HepG2 (cell line): ENCODE measurements at regions not wholly inside any gene's neighbourhood (a gene's known extent, or its start where the extent isn't known, plus 50 kb on each side); places are given as distances from the start of the nearest gene placed in this dataset.

Experiments
- ATAC-seq: fragments of 200-7000 bp; cut with Tn5 transposase; 3 replicates; pipeline ENCODE4 v1.9.1; 2020; ENCODE audit warnings: mild to moderate bottlenecking, moderate library complexity
- BruUV-seq: library from RNA; stranded (reverse); fragments of 400-500 nt; replicated peaks from 2 replicates; lab custom pipeline; 2021; lab: Mats Ljungman, UMichigan
- CTCF ChIA-PET: fragments of 300-600 bp; formaldehyde crosslinking; extraction: SDS; loops from one replicate; lab custom pipeline; 2021; ENCODE audit warnings: low total read pairs, inconsistent platforms, low intra/inter-chr PET ratio; lab: Yijun Ruan, JAX
- POLR2A ChIA-PET: fragments of 350-600 bp; sonication (Branson Sonifier 250); formaldehyde crosslinking; loops from one replicate; lab custom pipeline; 2020; ENCODE audit warnings: antibody characterized with exemption, inconsistent platforms; lab: Yijun Ruan, JAX
- DNase-seq: peaks from one replicate; pipeline ENCODE4 v3.0.0-alpha.2; 2015; ENCODE audit warnings: low spot score
- FAIRE-seq: peaks from 3 replicates; lab custom pipeline; 2011; peaks lifted over from hg19 to GRCh38; lab: Jason Lieb, UNC
- H2AFZ ChIP-seq: one replicate; pipeline ENCODE4 v1.6.1; 2011; ENCODE audit warnings: low read length, inconsistent platforms
- H3K27ac ChIP-seq: fragments of 300-600 bp; 3 replicates; pipeline ENCODE4 v1.8.0; 2011; ENCODE audit warnings: mixed run types, mild to moderate bottlenecking, mixed read lengths, low read length, inconsistent platforms; ENCODE audit not compliant: insufficient read depth; ENCODE audit errors: extremely low read length
- H3K27me3 ChIP-seq, 2 experiments: fragments of 200-600 bp in 1 of 2; 2 replicates in 1 of 2; 3 replicates in 1 of 2; pipeline versions ENCODE4 v1.6.0 to v1.8.0; 2011; ENCODE audit warnings: low read length in 2 of 2, mild to moderate bottlenecking in 2 of 2, moderate library complexity in 2 of 2, inconsistent platforms in 1 of 2; ENCODE audit not compliant: insufficient read depth in 2 of 2, control insufficient read depth in 1 of 2
- H3K36me3 ChIP-seq, 2 experiments: fragments of 200-600 bp in 1 of 2; replicated peaks in 1 of 2; 2 replicates in 1 of 2; 3 replicates in 1 of 2; pipeline versions ENCODE4 v1.5.1 to v1.8.0; 2011; ENCODE audit warnings: low read length in 2 of 2, inconsistent platforms in 1 of 2; ENCODE audit not compliant: insufficient read depth in 2 of 2, control insufficient read depth in 1 of 2
- H3K4me1 ChIP-seq: 2 replicates; pipeline ENCODE4 v1.5.1; 2012; ENCODE audit warnings: low read length, inconsistent platforms; ENCODE audit not compliant: insufficient read depth
- H3K4me2 ChIP-seq: 2 replicates; pipeline ENCODE4 v1.6.0; 2011; ENCODE audit warnings: low read depth, low read length, inconsistent platforms
- H3K4me3 ChIP-seq, 3 experiments: fragments of 200-600 bp in 1 of 3; sonication (generic), shearing (Covaris generic) in 1 of 3; replicated peaks in 1 of 3; 2 replicates each; pipeline ENCODE4 v1.5.1; 2011 to 2016; ENCODE audit warnings: low read length in 3 of 3, inconsistent platforms in 2 of 3, low read depth in 2 of 3, mild to moderate bottlenecking in 2 of 3, control low read depth in 1 of 3, mixed read lengths in 1 of 3; ENCODE audit not compliant: insufficient read depth in 1 of 3
- H3K79me2 ChIP-seq: one replicate; pipeline ENCODE4 v1.6.1; 2011; ENCODE audit warnings: low read length, inconsistent platforms; ENCODE audit not compliant: insufficient read depth
- H3K9ac ChIP-seq: 2 replicates; pipeline ENCODE4 v1.6.0; 2011; ENCODE audit warnings: mild to moderate bottlenecking, low read depth, low read length, inconsistent platforms; ENCODE audit not compliant: insufficient read depth
- H3K9me3 ChIP-seq: 2 replicates; pipeline ENCODE4 v1.5.1; 2012; ENCODE audit warnings: mild to moderate bottlenecking, low read length
- H4K20me1 ChIP-seq: 2 replicates; pipeline ENCODE4 v1.6.0; 2011; ENCODE audit warnings: inconsistent platforms, mild to moderate bottlenecking, low read length, moderate library complexity; ENCODE audit not compliant: insufficient read depth
- BHLHE40 ChIP-seq: IDR thresholded peaks from 2 replicates; pipeline ENCODE4 v1.6.1; 2011; ENCODE audit warnings: low read length, improper control_type of control experiment
- KLF11 ChIP-seq: IDR thresholded peaks from 2 replicates; pipeline ENCODE4 v1.6.1; 2016; ENCODE audit warnings: missing compliant biosample characterization
- LBX2 ChIP-seq: sonication (generic); formaldehyde crosslinking; IDR thresholded peaks from 2 replicates; pipeline ENCODE4 v1.5.0; 2020; ENCODE audit warnings: missing genetic modification reagents, mild to moderate bottlenecking, borderline replicate concordance
- MED1 ChIP-seq: sonication (generic); formaldehyde crosslinking; IDR thresholded peaks from 2 replicates; pipeline ENCODE4 v1.4.0; 2020; ENCODE audit warnings: missing genetic modification reagents
- MED13 ChIP-seq: sonication (generic); formaldehyde crosslinking; IDR thresholded peaks from 2 replicates; pipeline ENCODE4 v1.5.0; 2020; ENCODE audit warnings: missing genetic modification reagents
- MEIS2 ChIP-seq: sonication (generic); formaldehyde crosslinking; IDR thresholded peaks from 2 replicates; pipeline ENCODE4 v1.9.0; 2021; ENCODE audit warnings: mild to moderate bottlenecking, missing genetic modification reagents
- ONECUT2 ChIP-seq: sonication (generic); formaldehyde crosslinking; IDR thresholded peaks from 2 replicates; pipeline ENCODE4 v1.4.0; 2020; ENCODE audit warnings: missing genetic modification reagents
- PRDM4 ChIP-seq: sonication (generic); formaldehyde crosslinking; IDR thresholded peaks from 2 replicates; pipeline ENCODE4 v1.9.0; 2021; ENCODE audit warnings: missing genetic modification reagents, borderline replicate concordance
- SNAPC5 ChIP-seq: sonication (generic); formaldehyde crosslinking; IDR thresholded peaks from 2 replicates; pipeline ENCODE4 v1.8.1; 2023; ENCODE audit warnings: mild to moderate bottlenecking, missing genetic modification reagents, borderline replicate concordance
- ZNF180 ChIP-seq: sonication (generic); formaldehyde crosslinking; IDR thresholded peaks from 2 replicates; pipeline ENCODE4 v1.4.0; 2020; ENCODE audit warnings: low read depth, missing genetic modification reagents, borderline replicate concordance
- ZNF232 ChIP-seq: sonication (generic); formaldehyde crosslinking; IDR thresholded peaks from 2 replicates; pipeline ENCODE4 v1.4.0; 2020; ENCODE audit warnings: missing genetic modification reagents, borderline replicate concordance
- ZNF354B ChIP-seq: sonication (generic); formaldehyde crosslinking; IDR thresholded peaks from 2 replicates; pipeline ENCODE4 v1.8.0; 2022; ENCODE audit warnings: mild to moderate bottlenecking, missing genetic modification reagents
- ZNF501 ChIP-seq: sonication (generic); formaldehyde crosslinking; IDR thresholded peaks from 2 replicates; pipeline ENCODE4 v1.5.1; 2020; ENCODE audit warnings: mild to moderate bottlenecking, moderate library complexity, missing genetic modification reagents
- ZNF557 ChIP-seq: sonication (generic); formaldehyde crosslinking; IDR thresholded peaks from 2 replicates; pipeline ENCODE4 v1.4.0; 2020; ENCODE audit warnings: missing genetic modification reagents
- WGBS: methylation state at CpG from one replicate; pipeline ENCODE4 v1.1.6; 2017; ENCODE audit warnings: low lambda C conversion rate; 5-methylcytosine and 5-hydroxymethylcytosine counted together
- in situ Hi-C: cut with HindIII; loops from 2 replicates; pipeline ENCODE4 v1.10.0; 2017; ENCODE audit warnings: low pct_unique_long_range_greater_than_20kb; ENCODE audit not compliant: extremely low pct_ligation_motif_present
- intact Hi-C: fragments of 100-400 bp; cut with micrococcal nuclease; formaldehyde crosslinking; loops from one replicate; pipeline ENCODE4 v1.10.0; 2022; ENCODE audit not compliant: unreplicated experiment
- TF ChIP-seq, protein P1 (sequence below): sonication (generic); formaldehyde crosslinking; IDR thresholded peaks from 2 replicates; pipeline ENCODE4 v1.5.0; 2020; ENCODE audit warnings: mild to moderate bottlenecking, missing genetic modification reagents, moderate library complexity

DNA sequence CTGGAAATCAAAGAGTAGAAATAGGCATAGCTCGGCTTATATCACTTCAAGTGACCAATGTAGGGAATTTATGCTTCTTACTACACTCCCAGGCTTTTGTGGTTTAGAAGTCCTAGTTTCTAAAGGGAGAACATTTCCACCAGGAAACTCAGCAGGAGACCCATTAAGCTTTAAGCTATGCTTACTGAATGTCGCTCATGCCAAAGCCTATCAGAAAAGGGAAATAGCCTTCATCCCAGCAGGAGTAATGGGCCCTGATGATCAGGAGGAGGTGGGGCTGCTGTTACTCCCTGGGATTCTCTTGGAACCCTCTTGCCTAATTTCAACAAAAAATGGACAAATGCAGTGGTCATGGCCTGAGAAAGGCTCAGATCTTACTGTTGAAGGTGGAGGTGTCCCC lies 54.5 kb upstream of the SEMA6A start:
- no peak overlapping the region for H3K4me3 ChIP-seq
- in situ Hi-C loops (no loop called here), intact Hi-C loops (no loop called here)
- 41% methylated on average over 2 of the region's 2 CpGs for WGBS
- FAIRE-seq (no peak), DNase-seq (no peak)
- no peak overlapping the region for H2AFZ ChIP-seq
- no peaks in the 10 kb centered on the region for H3K79me2 ChIP-seq
- no peaks in the 10 kb centered on the region for H4K20me1 ChIP-seq
- no peak overlapping the region for H3K4me2 ChIP-seq
- H3K4me1 ChIP-seq, result no peaks in the 10 kb centered on the region
- H3K9ac ChIP-seq, result no peak overlapping the region
- H3K27me3 ChIP-seq, result peaks cover 0 to 21% of the 10 kb centered on the region in 2 experiments; a peak in 3 of 5 replicates
- no peaks in the 10 kb centered on the region for H3K9me3 ChIP-seq
- no peaks in the 10 kb centered on the region for H3K36me3 ChIP-seq
- no peak overlapping the region for H3K27ac ChIP-seq
- TF ChIP-seq LBX2 (CRISPR knock-in tag) (no peak), SNAPC5 (no peak), KLF11 (CRISPR knock-in tag) (no peak), MED13 (CRISPR knock-in tag) (no peak), ZNF501 (CRISPR knock-in tag) (no peak), ZNF354B (no peak), ONECUT2 (CRISPR knock-in tag) (no peak)
- TF ChIP-seq, all 625 proteins: peak for 0
- CTCF ChIA-PET, result no interaction called here
- ATAC-seq, result no peak
- POLR2A ChIA-PET, result no interaction called here
- no TSS peak for BruUV-seq

DNA sequence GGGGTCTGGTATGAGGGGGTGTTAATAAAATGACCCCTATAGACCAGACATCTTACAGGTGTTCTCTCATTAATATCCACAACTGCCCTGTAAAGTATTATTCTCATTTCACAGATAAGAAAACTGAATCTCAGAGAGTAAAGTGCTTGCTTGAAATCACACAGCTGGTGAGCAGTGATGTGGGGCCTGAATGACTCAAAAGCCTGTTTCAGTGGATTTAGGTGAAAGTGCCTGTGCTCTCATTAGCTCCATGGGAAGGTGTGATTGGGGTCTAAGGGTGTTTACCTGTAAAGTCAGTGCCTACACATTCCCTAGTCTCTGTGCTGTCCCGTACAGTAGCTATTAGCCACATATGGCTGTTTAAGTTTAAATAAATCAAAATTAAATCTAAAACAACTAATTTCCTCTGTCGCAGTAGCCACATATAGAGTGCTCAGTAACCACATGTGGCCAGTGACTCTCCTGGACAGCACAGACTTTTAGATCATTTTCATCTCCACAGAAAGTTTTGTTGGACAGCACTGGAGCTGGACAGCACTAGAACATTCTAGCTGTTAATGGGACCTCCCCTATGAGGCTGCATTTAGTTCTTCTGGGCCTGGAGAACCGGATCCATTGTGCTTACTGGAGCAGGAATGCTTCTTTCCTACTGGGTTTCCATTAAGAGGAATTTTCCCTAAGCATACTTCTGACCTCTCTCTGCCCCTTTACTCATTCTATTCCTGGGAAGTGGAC lies 52.5 kb upstream of the SEMA6A start:
- Histone ChIP-seq H3K9me3 (no peaks in the 10 kb centered on the region), H4K20me1 (no peaks in the 10 kb centered on the region), H3K79me2 (no peaks in the 10 kb centered on the region), H3K4me2 (no peak overlapping the region), H2AFZ (no peak overlapping the region), H3K4me1 (no peaks in the 10 kb centered on the region), H3K9ac (no peak overlapping the region), H3K27me3 (peaks cover 0 to 37% of the 10 kb centered on the region in 2 experiments; a peak in 3 of 5 replicates), H3K4me3 (no peak overlapping the region), H3K27ac (no peak overlapping the region), H3K36me3 (no peaks in the 10 kb centered on the region)
- no peak for FAIRE-seq
- intact Hi-C loops (no loop called here), in situ Hi-C loops (no loop called here)
- no peak for DNase-seq
- no TSS peak for BruUV-seq
- POLR2A ChIA-PET, result no interaction called here
- ATAC-seq, result no peak
- 59% methylated on average over 3 of the region's 3 CpGs for WGBS
- CTCF ChIA-PET, result no interaction called here
- TF ChIP-seq BHLHE40 (no peak), MED1 (CRISPR knock-in tag) (no peak), ZNF232 (CRISPR knock-in tag) (no peak), ZNF557 (CRISPR knock-in tag) (no peak), ZNF180 (CRISPR knock-in tag) (no peak), MEIS2 (CRISPR knock-in tag) (no peak), PRDM4 (CRISPR knock-in tag) (no peak)
- TF ChIP-seq, protein P1, sequence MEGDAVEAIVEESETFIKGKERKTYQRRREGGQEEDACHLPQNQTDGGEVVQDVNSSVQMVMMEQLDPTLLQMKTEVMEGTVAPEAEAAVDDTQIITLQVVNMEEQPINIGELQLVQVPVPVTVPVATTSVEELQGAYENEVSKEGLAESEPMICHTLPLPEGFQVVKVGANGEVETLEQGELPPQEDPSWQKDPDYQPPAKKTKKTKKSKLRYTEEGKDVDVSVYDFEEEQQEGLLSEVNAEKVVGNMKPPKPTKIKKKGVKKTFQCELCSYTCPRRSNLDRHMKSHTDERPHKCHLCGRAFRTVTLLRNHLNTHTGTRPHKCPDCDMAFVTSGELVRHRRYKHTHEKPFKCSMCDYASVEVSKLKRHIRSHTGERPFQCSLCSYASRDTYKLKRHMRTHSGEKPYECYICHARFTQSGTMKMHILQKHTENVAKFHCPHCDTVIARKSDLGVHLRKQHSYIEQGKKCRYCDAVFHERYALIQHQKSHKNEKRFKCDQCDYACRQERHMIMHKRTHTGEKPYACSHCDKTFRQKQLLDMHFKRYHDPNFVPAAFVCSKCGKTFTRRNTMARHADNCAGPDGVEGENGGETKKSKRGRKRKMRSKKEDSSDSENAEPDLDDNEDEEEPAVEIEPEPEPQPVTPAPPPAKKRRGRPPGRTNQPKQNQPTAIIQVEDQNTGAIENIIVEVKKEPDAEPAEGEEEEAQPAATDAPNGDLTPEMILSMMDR (CRISPR knock-in tag), result no peak
